GM18502 (cell line): ENCODE measurements at regions not wholly inside any gene's neighbourhood (a gene's known extent, or its start where the extent isn't known, plus 50 kb on each side); places are given as distances from the start of the nearest gene placed in this dataset.

ENCODE experiments used
- ATAC-seq: cut with Tn5 transposase; IDR thresholded peaks from one replicate; pipeline ENCODE4 v1.9.1; 2021; ENCODE audit warnings: mild to moderate bottlenecking; ENCODE audit not compliant: unreplicated experiment, poor library complexity

GRCh38 chr4:4697584-4697983 is 155.7 kb upstream of the STX18 start:
- ATAC-seq = no peak

GRCh38 chr4:4696530-4696929 is 154.7 kb upstream of the STX18 start:
- ATAC-seq = no peak

GRCh38 chr4:4695497-4695896 is 153.6 kb upstream of the STX18 start:
- no peak for ATAC-seq

GRCh38 chr4:4694827-4695226 is 153.0 kb upstream of the STX18 start:
- ATAC-seq = no peak

- ATAC-seq = no peak
Measured at GRCh38 chr4:4694296-4694772, 152.5 kb upstream of the STX18 start.

GRCh38 chr4:4693755-4694295 is 152.0 kb upstream of the STX18 start:
- no peak for ATAC-seq

- ATAC-seq = peak; percentile 37
Measured at GRCh38 chr4:4693258-4693657, 151.4 kb upstream of the STX18 start.

- ATAC-seq = no peak
Measured at GRCh38 chr4:4690854-4691253, 149.0 kb upstream of the STX18 start.

- ATAC-seq = peak; percentile 87
Measured at GRCh38 chr4:4689694-4690440, 148.0 kb upstream of the STX18 start.

- ATAC-seq = no peak
Measured at GRCh38 chr4:4687935-4688727, 146.3 kb upstream of the STX18 start.

GRCh38 chr4:4687100-4687499 is 145.3 kb upstream of the STX18 start:
- no peak for ATAC-seq

GRCh38 chr4:4685810-4686795 is 144.3 kb upstream of the STX18 start:
- ATAC-seq = no peak

GRCh38 chr4:4681653-4682052 is 139.8 kb upstream of the STX18 start:
- no peak for ATAC-seq

- no peak for ATAC-seq
Measured at GRCh38 chr4:4680758-4681157, 138.9 kb upstream of the STX18 start.

GRCh38 chr4:4680243-4680642 is 138.4 kb upstream of the STX18 start:
- no peak for ATAC-seq

GRCh38 chr4:4677556-4678522 is 136.0 kb upstream of the STX18 start:
- no peak for ATAC-seq

GRCh38 chr4:4675641-4676040 is 133.8 kb upstream of the STX18 start:
- ATAC-seq = no peak

- no peak for ATAC-seq
Measured at GRCh38 chr4:4675051-4675581, 133.3 kb upstream of the STX18 start.

GRCh38 chr4:4673070-4673469 is 131.2 kb upstream of the STX18 start:
- ATAC-seq = no peak
